GM12878 (cell line): ENCODE measurements at regions not wholly inside any gene's neighbourhood (a gene's known extent, or its start where the extent isn't known, plus 50 kb on each side); places are given as distances from the start of the nearest gene placed in this dataset.

Source experiments
- CTCF ChIP-seq, 3 experiments: IDR thresholded peaks in 2 of 3; conservative IDR thresholded peaks in 1 of 3; 2 replicates each; pipeline ENCODE4 v1.5.1; 2011; ENCODE audit warnings: low read depth in 3 of 3, low read length in 3 of 3, mild to moderate bottlenecking in 3 of 3, control low read depth in 2 of 3, moderate library complexity in 2 of 3, inconsistent platforms in 1 of 3, mixed read lengths in 1 of 3; ENCODE audit not compliant: control insufficient read depth in 2 of 3, insufficient read depth in 1 of 3; ENCODE audit errors: extremely low read depth in 1 of 3
- EGR1 ChIP-seq, 2 experiments: IDR thresholded peaks; 1 replicate in 1 of 2; 2 replicates in 1 of 2; pipeline ENCODE4 v1.6.1; 2011 to 2012; ENCODE audit warnings: low read depth in 2 of 2, low read length in 2 of 2, borderline replicate concordance in 1 of 2, mild to moderate bottlenecking in 1 of 2, moderate library complexity in 1 of 2
- EZH2 ChIP-seq: IDR thresholded peaks from 2 replicates; pipeline ENCODE4 v1.6.1; 2012; ENCODE audit warnings: low read depth, mild to moderate bottlenecking, control low read depth, inconsistent platforms, low read length, borderline replicate concordance; ENCODE audit not compliant: control insufficient read depth
- JUNB ChIP-seq: IDR thresholded peaks from 2 replicates; pipeline ENCODE4 v1.6.1; 2016; ENCODE audit warnings: antibody characterized with exemption, mild to moderate bottlenecking
- POLR2A ChIP-seq: IDR thresholded peaks from 2 replicates; pipeline ENCODE4 v1.6.1; 2011; ENCODE audit warnings: low read depth, mild to moderate bottlenecking, low read length
- RBBP5 ChIP-seq: fragments of 200-600 bp; sonication (generic); conservative IDR thresholded peaks from 2 replicates; pipeline ENCODE4 v1.6.1; 2016
- SREBF1 ChIP-seq: IDR thresholded peaks from 2 replicates; pipeline ENCODE4 v1.6.1; 2012; ENCODE audit warnings: mild to moderate bottlenecking, low read length
- SUZ12 ChIP-seq: fragments of 200-600 bp; sonication (generic); IDR thresholded peaks from one replicate; pipeline ENCODE4 v1.6.1; 2018; ENCODE audit warnings: antibody characterized with exemption, mild to moderate bottlenecking; ENCODE audit not compliant: unreplicated experiment
- TF ChIP-seq, protein P1 (sequence below): fragments of 450-650 bp; IDR thresholded peaks from 2 replicates; pipeline ENCODE4 v1.6.1; 2017; ENCODE audit warnings: low read depth, mild to moderate bottlenecking, moderate library complexity
- TF ChIP-seq, protein P2 (sequence below): fragments of 450-650 bp; formaldehyde crosslinking; IDR thresholded peaks from 2 replicates; pipeline ENCODE4 v1.4.0; 2020; ENCODE audit warnings: mild to moderate bottlenecking, moderate library complexity
- TF ChIP-seq, protein P3 (sequence below): fragments of 150-350 bp; IDR thresholded peaks from 2 replicates; pipeline ENCODE4 v1.6.1; 2016; ENCODE audit warnings: low read depth, low read length

DNA sequence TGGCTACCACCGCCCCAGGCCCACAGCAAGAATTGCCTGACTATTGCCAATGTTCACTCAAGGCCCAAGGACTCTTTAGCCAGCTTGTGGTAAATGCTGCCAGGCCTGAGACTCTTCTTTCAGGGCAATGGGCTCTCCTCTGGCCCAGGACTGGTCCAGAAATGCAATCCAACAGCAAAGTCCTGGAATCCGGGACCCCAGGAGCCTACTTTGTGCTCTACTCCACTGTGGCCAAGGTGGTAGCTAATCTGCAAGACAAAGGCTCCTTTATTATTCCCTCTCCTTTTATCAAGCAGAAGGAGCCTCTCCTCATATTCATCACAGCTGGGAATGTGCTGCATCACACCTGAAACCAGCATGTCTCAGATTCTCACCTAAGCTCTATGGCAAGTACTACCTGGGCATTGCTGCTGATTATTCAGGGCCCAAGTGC, 107.6 kb upstream of the PRSS58 start:
- TF ChIP-seq, protein P1, sequence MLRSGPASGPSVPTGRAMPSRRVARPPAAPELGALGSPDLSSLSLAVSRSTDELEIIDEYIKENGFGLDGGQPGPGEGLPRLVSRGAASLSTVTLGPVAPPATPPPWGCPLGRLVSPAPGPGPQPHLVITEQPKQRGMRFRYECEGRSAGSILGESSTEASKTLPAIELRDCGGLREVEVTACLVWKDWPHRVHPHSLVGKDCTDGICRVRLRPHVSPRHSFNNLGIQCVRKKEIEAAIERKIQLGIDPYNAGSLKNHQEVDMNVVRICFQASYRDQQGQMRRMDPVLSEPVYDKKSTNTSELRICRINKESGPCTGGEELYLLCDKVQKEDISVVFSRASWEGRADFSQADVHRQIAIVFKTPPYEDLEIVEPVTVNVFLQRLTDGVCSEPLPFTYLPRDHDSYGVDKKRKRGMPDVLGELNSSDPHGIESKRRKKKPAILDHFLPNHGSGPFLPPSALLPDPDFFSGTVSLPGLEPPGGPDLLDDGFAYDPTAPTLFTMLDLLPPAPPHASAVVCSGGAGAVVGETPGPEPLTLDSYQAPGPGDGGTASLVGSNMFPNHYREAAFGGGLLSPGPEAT, result no peak
- TF ChIP-seq SREBF1 (no peak), EZH2 (no peak), SUZ12 (no peak), RBBP5 (no peak), POLR2A (no peak), CTCF (IDR thresholded peaks at IDR 0.05 in 2 of 3, conservative IDR thresholded peaks at IDR 0.05 in 1 of 3; ENCODE audit: control insufficient read depth in 2 of 3, extremely low read depth in 1 of 3, insufficient read depth in 1 of 3, low read depth in 3 of 3, low read length in 3 of 3) (no peak), EGR1 (IDR thresholded peaks at IDR 0.05; ENCODE audit: borderline replicate concordance in 1 of 2, low read depth in 2 of 2, low read length in 2 of 2) (no peak), JUNB (no peak)
- TF ChIP-seq, protein P2, sequence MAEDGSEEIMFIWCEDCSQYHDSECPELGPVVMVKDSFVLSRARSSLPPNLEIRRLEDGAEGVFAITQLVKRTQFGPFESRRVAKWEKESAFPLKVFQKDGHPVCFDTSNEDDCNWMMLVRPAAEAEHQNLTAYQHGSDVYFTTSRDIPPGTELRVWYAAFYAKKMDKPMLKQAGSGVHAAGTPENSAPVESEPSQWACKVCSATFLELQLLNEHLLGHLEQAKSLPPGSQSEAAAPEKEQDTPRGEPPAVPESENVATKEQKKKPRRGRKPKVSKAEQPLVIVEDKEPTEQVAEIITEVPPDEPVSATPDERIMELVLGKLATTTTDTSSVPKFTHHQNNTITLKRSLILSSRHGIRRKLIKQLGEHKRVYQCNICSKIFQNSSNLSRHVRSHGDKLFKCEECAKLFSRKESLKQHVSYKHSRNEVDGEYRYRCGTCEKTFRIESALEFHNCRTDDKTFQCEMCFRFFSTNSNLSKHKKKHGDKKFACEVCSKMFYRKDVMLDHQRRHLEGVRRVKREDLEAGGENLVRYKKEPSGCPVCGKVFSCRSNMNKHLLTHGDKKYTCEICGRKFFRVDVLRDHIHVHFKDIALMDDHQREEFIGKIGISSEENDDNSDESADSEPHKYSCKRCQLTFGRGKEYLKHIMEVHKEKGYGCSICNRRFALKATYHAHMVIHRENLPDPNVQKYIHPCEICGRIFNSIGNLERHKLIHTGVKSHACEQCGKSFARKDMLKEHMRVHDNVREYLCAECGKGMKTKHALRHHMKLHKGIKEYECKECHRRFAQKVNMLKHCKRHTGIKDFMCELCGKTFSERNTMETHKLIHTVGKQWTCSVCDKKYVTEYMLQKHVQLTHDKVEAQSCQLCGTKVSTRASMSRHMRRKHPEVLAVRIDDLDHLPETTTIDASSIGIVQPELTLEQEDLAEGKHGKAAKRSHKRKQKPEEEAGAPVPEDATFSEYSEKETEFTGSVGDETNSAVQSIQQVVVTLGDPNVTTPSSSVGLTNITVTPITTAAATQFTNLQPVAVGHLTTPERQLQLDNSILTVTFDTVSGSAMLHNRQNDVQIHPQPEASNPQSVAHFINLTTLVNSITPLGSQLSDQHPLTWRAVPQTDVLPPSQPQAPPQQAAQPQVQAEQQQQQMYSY (CRISPR knock-in tag), result no peak
- TF ChIP-seq, protein P3, sequence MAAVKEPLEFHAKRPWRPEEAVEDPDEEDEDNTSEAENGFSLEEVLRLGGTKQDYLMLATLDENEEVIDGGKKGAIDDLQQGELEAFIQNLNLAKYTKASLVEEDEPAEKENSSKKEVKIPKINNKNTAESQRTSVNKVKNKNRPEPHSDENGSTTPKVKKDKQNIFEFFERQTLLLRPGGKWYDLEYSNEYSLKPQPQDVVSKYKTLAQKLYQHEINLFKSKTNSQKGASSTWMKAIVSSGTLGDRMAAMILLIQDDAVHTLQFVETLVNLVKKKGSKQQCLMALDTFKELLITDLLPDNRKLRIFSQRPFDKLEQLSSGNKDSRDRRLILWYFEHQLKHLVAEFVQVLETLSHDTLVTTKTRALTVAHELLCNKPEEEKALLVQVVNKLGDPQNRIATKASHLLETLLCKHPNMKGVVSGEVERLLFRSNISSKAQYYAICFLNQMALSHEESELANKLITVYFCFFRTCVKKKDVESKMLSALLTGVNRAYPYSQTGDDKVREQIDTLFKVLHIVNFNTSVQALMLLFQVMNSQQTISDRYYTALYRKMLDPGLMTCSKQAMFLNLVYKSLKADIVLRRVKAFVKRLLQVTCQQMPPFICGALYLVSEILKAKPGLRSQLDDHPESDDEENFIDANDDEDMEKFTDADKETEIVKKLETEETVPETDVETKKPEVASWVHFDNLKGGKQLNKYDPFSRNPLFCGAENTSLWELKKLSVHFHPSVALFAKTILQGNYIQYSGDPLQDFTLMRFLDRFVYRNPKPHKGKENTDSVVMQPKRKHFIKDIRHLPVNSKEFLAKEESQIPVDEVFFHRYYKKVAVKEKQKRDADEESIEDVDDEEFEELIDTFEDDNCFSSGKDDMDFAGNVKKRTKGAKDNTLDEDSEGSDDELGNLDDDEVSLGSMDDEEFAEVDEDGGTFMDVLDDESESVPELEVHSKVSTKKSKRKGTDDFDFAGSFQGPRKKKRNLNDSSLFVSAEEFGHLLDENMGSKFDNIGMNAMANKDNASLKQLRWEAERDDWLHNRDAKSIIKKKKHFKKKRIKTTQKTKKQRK, result no peak
